ENCODE measurements at regions not wholly inside any gene's neighbourhood (a gene's known extent, or its start where the extent isn't known, plus 50 kb on each side); places are given as distances from the start of the nearest gene placed in this dataset.

DNA sequence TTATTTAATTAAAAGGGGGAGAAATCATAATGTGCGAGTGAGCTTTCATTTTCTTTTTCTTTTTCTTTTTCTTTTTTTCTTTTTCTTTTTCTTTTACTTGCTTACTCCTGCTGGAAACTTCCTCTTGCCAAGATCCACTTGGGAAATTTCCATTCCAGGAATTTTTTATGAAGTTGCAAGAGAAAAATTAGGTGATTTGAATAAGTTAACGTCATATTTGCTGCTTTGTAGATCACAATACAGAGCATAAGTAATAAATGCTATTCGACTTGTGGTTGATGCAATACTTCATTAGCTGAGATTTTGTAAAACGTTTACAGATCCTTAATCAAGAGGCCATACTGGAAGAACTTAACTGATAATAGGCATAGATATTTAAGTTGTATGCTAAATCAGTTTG is 354.7 kb upstream of the SMIM21 start:
- Histone ChIP-seq H3K9me3 (no peaks in the 10 kb centered on the region), H3K4me3 (no peak overlapping the region), H3K27ac (no peak overlapping the region), H3K4me1 (no peaks in the 10 kb centered on the region), H3K27me3 (ENCODE audit: low read depth) (peaks cover 5% of the 10 kb centered on the region), H3K36me3 (no peaks in the 10 kb centered on the region)
- intact Hi-C loops (cut with DNase I), result no loop called here
- ATAC-seq (no peak), DNase-seq (no peak)
- TF ChIP-seq CTCF (IDR thresholded peaks at IDR 0.05), result no peak

- H3K9me3 ChIP-seq, result no peaks in the 10 kb centered on the region
- no peaks in the 10 kb centered on the region for H3K36me3 ChIP-seq
- no peak overlapping the region for H3K27ac ChIP-seq
- no peak for TF ChIP-seq CTCF (IDR thresholded peaks at IDR 0.05)
- ATAC-seq (no peak), DNase-seq (no peak)
- peaks cover 5% of the 10 kb centered on the region for H3K27me3 ChIP-seq (ENCODE audit: low read depth)
- no peak overlapping the region for H3K4me3 ChIP-seq
- intact Hi-C loops (cut with DNase I), result no loop called here
- no peaks in the 10 kb centered on the region for H3K4me1 ChIP-seq
Measured at GRCh38 chr18:75779910-75780309, 352.4 kb upstream of the SMIM21 start.

DNA sequence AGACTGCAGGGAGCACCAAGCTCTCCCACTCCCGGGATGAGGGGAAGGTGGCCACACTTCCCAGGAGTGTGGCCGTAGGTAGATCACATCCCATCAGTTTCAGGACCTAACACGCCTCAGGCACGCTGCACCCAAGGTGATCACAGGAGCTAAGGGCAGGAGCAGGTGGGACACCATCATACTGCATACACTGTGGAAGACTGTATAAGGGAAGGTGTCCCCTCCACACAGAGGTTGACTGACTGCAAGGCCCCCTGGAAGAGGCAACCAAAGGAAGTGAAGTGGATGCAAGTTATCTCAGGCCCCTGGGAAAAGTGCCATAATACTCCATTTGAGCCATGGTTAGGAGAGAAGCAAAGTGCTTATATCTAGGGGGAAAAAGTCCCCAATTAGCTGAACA is 351.9 kb upstream of the SMIM21 start:
- DNase-seq (no peak), ATAC-seq (peak in 1 of 2 donors; percentile 23)
- Histone ChIP-seq H3K4me3 (no peak overlapping the region), H3K27me3 (ENCODE audit: low read depth) (peaks cover 5% of the 10 kb centered on the region), H3K4me1 (no peaks in the 10 kb centered on the region), H3K9me3 (no peaks in the 10 kb centered on the region), H3K36me3 (no peaks in the 10 kb centered on the region), H3K27ac (no peak overlapping the region)
- intact Hi-C loops (cut with DNase I), result no loop called here
- TF ChIP-seq CTCF (IDR thresholded peaks at IDR 0.05), result no peak

DNA sequence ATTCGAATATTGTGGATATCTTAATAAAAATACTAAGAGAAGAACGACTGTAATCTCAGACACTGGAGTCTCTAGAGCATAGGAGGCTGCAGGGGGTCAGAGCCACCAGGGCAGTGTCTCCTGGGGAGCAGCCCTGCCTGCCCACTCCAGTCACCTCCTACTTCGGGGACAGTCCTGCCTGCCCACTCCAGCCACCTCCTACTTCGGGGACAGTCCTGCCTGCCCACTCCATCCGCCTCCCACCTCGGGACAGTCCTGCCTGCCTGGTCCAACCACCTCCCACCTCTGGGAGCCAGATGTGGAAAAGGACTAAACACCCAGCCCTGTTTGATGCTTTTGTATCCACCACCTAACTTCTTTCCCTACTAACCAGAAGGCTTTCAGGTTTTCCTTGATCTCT is 350.1 kb upstream of the SMIM21 start:
- H3K27me3 ChIP-seq (ENCODE audit: low read depth), result peaks cover 5% of the 10 kb centered on the region
- no peak for TF ChIP-seq CTCF (IDR thresholded peaks at IDR 0.05)

GRCh38 chr18:75775121-75775520 is 347.6 kb upstream of the SMIM21 start:
- Histone ChIP-seq H3K9me3 (no peaks in the 10 kb centered on the region), H3K27me3 (ENCODE audit: low read depth) (peaks cover 5% of the 10 kb centered on the region), H3K4me1 (no peaks in the 10 kb centered on the region), H3K4me3 (no peak overlapping the region), H3K27ac (no peak overlapping the region), H3K36me3 (no peaks in the 10 kb centered on the region)
- DNase-seq (no peak), ATAC-seq (no peak)
- intact Hi-C loops (cut with DNase I), result no loop called here
- no peak for TF ChIP-seq CTCF (IDR thresholded peaks at IDR 0.05)

More for the DNA sequence above, 350.1 kb upstream of the SMIM21 start:
- Histone ChIP-seq H3K9me3 (no peaks in the 10 kb centered on the region), H3K36me3 (no peaks in the 10 kb centered on the region), H3K27ac (no peak overlapping the region), H3K4me1 (no peaks in the 10 kb centered on the region), H3K4me3 (no peak overlapping the region)
- ATAC-seq (no peak), DNase-seq (no peak)
- intact Hi-C loops (cut with DNase I), result no loop called here

GRCh38 chr18:75773618-75774017 is 346.1 kb upstream of the SMIM21 start:
- intact Hi-C loops (cut with DNase I), result no loop called here
- Histone ChIP-seq H3K9me3 (no peaks in the 10 kb centered on the region), H3K4me1 (no peaks in the 10 kb centered on the region), H3K4me3 (no peak overlapping the region), H3K27me3 (ENCODE audit: low read depth) (peaks cover 5% of the 10 kb centered on the region), H3K36me3 (no peaks in the 10 kb centered on the region), H3K27ac (no peak overlapping the region)
- no peak for ATAC-seq
- no peak for TF ChIP-seq CTCF (IDR thresholded peaks at IDR 0.05)
- DNase-seq, result no peak

Measured in lower lobe of right lung (tissue), 2 donors.